ENCODE measurements at regions not wholly inside any gene's neighbourhood (a gene's known extent, or its start where the extent isn't known, plus 50 kb on each side); places are given as distances from the start of the nearest gene placed in this dataset.
"Not testable (repeated sequence)": the region's sequence is repeated elsewhere in the genome, so short reads cannot be mapped to it uniquely, and the experiment has no call there.

GRCh38 chr6:140269591-140270165, 895.2 kb upstream of the CITED2 start:
- no peaks in the 10 kb centered on the region for H3K27me3 ChIP-seq
- TF ChIP-seq CTCF (IDR thresholded peaks at IDR 0.05), result no peak
- H3K27ac ChIP-seq, result peak overlapping the region in 1 of 2 donors; percentile 7
- peaks cover 0 to 5% of the 10 kb centered on the region in 2 donors for H3K9me3 ChIP-seq
- H3K4me3 ChIP-seq, result no peak overlapping the region
- H3K36me3 ChIP-seq, result no peaks in the 10 kb centered on the region
- DNase-seq (ENCODE audit: low spot score), result no peak
- H3K4me1 ChIP-seq, result peaks cover 0 to 7% of the 10 kb centered on the region in 2 donors

GRCh38 chr6:140264431-140264830, 890.0 kb upstream of the CITED2 start:
- DNase-seq (ENCODE audit: low spot score), result no peak
- Histone ChIP-seq H3K9me3 (peaks cover 0 to 5% of the 10 kb centered on the region in 2 donors), H3K27ac (no peak overlapping the region), H3K27me3 (no peaks in the 10 kb centered on the region), H3K4me3 (no peak overlapping the region), H3K36me3 (no peaks in the 10 kb centered on the region), H3K4me1 (no peaks in the 10 kb centered on the region)
- no peak for TF ChIP-seq CTCF (IDR thresholded peaks at IDR 0.05)

GRCh38 chr6:140258302-140258701, 883.9 kb upstream of the CITED2 start:
- H3K36me3 ChIP-seq; H3K9me3 ChIP-seq; H3K27me3 ChIP-seq; H3K4me1 ChIP-seq; H3K27ac ChIP-seq; H3K4me3 ChIP-seq; DNase-seq (ENCODE audit: low spot score): not testable (repeated sequence)

GRCh38 chr6:140256248-140256647, 881.8 kb upstream of the CITED2 start:
- Histone ChIP-seq H3K9me3 (no peaks in the 10 kb centered on the region), H3K4me1 (no peaks in the 10 kb centered on the region), H3K4me3 (no peak overlapping the region), H3K27ac (no peak overlapping the region), H3K27me3 (no peaks in the 10 kb centered on the region), H3K36me3 (no peaks in the 10 kb centered on the region)
- DNase-seq (ENCODE audit: low spot score), result no peak
- no peak for TF ChIP-seq CTCF (IDR thresholded peaks at IDR 0.05)

DNA sequence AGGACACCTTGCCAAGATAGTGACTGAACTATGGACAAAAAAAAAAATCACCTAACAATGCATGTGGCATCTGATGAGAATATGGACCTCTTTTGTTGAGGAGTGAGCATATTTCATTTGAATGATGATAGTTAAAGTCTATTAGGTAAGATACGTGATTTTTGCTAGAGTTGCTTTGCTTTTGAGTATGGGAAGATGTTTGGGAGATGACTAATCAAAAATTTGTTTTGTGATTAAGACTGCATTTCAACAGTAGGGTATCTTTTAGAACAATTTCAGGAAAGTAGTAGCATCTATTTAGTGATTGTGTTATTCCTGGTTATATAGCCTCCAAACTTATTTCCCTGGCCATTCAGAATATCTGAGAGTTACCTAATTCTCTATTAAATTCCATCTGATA, 878.6 kb upstream of the CITED2 start:
- Histone ChIP-seq H3K4me3 (no peak overlapping the region), H3K27me3 (no peaks in the 10 kb centered on the region), H3K4me1 (no peaks in the 10 kb centered on the region), H3K27ac (no peak overlapping the region), H3K9me3 (no peaks in the 10 kb centered on the region), H3K36me3 (no peaks in the 10 kb centered on the region)
- no peak for DNase-seq (ENCODE audit: low spot score)
- TF ChIP-seq CTCF (IDR thresholded peaks at IDR 0.05), result no peak

DNA sequence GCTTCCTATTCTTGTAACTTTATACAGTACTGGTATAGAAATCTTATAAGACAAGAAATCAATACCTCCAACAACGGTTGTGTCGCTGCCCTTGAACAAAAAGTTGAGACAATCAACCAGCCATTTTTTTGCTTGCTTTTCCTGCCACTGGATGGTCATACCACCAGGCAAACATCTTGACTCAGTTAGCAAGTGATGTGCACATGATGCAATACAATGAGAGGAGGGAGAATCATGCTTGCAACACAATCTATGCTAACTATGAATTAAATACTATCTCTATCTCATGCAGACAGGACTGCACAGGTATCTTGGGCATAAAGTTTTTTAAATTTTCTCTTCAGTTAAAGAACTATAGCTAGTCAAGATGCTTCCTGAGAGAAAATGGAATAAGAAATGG, 877.7 kb upstream of the CITED2 start:
- H3K4me3 ChIP-seq, result no peak overlapping the region
- H3K36me3 ChIP-seq, result no peaks in the 10 kb centered on the region
- no peak for TF ChIP-seq CTCF (IDR thresholded peaks at IDR 0.05)
- H3K9me3 ChIP-seq, result no peaks in the 10 kb centered on the region
- H3K27ac ChIP-seq, result no peak overlapping the region
- H3K4me1 ChIP-seq, result no peaks in the 10 kb centered on the region
- H3K27me3 ChIP-seq, result no peaks in the 10 kb centered on the region
- no peak for DNase-seq (ENCODE audit: low spot score)

Data from right atrium auricular region (tissue), 2 donors.